ENCODE measurements at regions not wholly inside any gene's neighbourhood (a gene's known extent, or its start where the extent isn't known, plus 50 kb on each side); places are given as distances from the start of the nearest gene placed in this dataset.

GRCh38 chr2:42942214-42942989, 150.0 kb upstream of the HAAO start:
- TF ChIP-seq MAX (IDR thresholded peaks at IDR 0.05), result no peak
- no peak for TF ChIP-seq POLR2A (IDR thresholded peaks at IDR 0.05; ENCODE audit: borderline replicate concordance, extremely low read depth, insufficient read depth, insufficient read length)
- TF ChIP-seq CTCF (IDR thresholded peaks at IDR 0.05 in 2 of 3, conservative IDR thresholded peaks at IDR 0.05 in 1 of 3; ENCODE audit: borderline replicate concordance in 1 of 3, insufficient read depth in 1 of 3, low read depth in 2 of 3, low read length in 2 of 3), result no peak
- no peak for TF ChIP-seq POLR2AphosphoS5 (IDR thresholded peaks at IDR 0.05; ENCODE audit: low read depth, low read length)
- TF ChIP-seq REST (IDR thresholded peaks at IDR 0.05; ENCODE audit: low read depth), result no peak
- no peak for TF ChIP-seq YY1 (IDR thresholded peaks at IDR 0.05; ENCODE audit: extremely low read depth, insufficient replicate concordance, low read depth, low read length)
- TF ChIP-seq EGR1 (IDR thresholded peaks at IDR 0.05; ENCODE audit: low read depth), result no peak
- TF ChIP-seq RAD21 (IDR thresholded peaks at IDR 0.05; ENCODE audit: low read depth), result no peak
- TF ChIP-seq TCF7L2 (IDR thresholded peaks at IDR 0.05; ENCODE audit: borderline replicate concordance, extremely low read depth, insufficient read depth, insufficient read length), result no peak
- no peak for TF ChIP-seq EZH2 (IDR thresholded peaks at IDR 0.05)
- no peak for TF ChIP-seq SP1 (IDR thresholded peaks at IDR 0.05; ENCODE audit: low read depth)
- no peak for TF ChIP-seq JUND (IDR thresholded peaks at IDR 0.05)
- TF ChIP-seq ZNF274 (IDR thresholded peaks at IDR 0.05; ENCODE audit: low read depth, low read length), result no peak
